ENCODE measurements at regions not wholly inside any gene's neighbourhood (a gene's known extent, or its start where the extent isn't known, plus 50 kb on each side); places are given as distances from the start of the nearest gene placed in this dataset.

- no peak for TF ChIP-seq EZH2 (IDR thresholded peaks at IDR 0.05; ENCODE audit: borderline replicate concordance, low read depth, low read length, poor library complexity, severe bottlenecking)
- TF ChIP-seq CTCF (conservative IDR thresholded peaks at IDR 0.05; ENCODE audit: low read depth, low read length): no peak
These were observed 101.8 kb upstream of the TLR3 start for GRCh38 chr4:185966997-185967775.

All from A673 (cell line).